SHP77 (cell line): ENCODE measurements at regions not wholly inside any gene's neighbourhood (a gene's known extent, or its start where the extent isn't known, plus 50 kb on each side); places are given as distances from the start of the nearest gene placed in this dataset.
A peak's percentile ranks its signal among the peaks of the same experiment; 100 is the strongest.

ENCODE experiments used
- DNase-seq, 2 experiments: peaks; one replicate each; lab custom pipeline; 2025; lab: John Stamatoyannopoulos, UW

GRCh38 chr4:14787221-14787620 lies 215.1 kb upstream of the CPEB2 start:
- DNase-seq = no peak

GRCh38 chr4:14787894-14788293 lies 214.4 kb upstream of the CPEB2 start:
- DNase-seq = peak in 1 of 2 experiments; percentile 0

- no peak for DNase-seq
Measured at GRCh38 chr4:14790494-14790893, 211.8 kb upstream of the CPEB2 start.

GRCh38 chr4:14792702-14793227 lies 209.5 kb upstream of the CPEB2 start:
- no peak for DNase-seq

- no peak for DNase-seq
Measured at GRCh38 chr4:14800977-14801376, 201.3 kb upstream of the CPEB2 start.

GRCh38 chr4:14802596-14802995 lies 199.7 kb upstream of the CPEB2 start:
- no peak for DNase-seq

- no peak for DNase-seq
Measured at GRCh38 chr4:14807856-14808255, 194.4 kb upstream of the CPEB2 start.

GRCh38 chr4:14809203-14809602 lies 193.1 kb upstream of the CPEB2 start:
- DNase-seq = no peak

GRCh38 chr4:14810121-14810520 lies 192.2 kb upstream of the CPEB2 start:
- no peak for DNase-seq

GRCh38 chr4:14810568-14810967 lies 191.7 kb upstream of the CPEB2 start:
- DNase-seq = no peak

- DNase-seq = no peak
Measured at GRCh38 chr4:14812101-14812500, 190.2 kb upstream of the CPEB2 start.

GRCh38 chr4:14816623-14817261 lies 185.5 kb upstream of the CPEB2 start:
- DNase-seq = no peak

GRCh38 chr4:14824189-14824588 lies 178.1 kb upstream of the CPEB2 start:
- no peak for DNase-seq

- DNase-seq = no peak
Measured at GRCh38 chr4:14827111-14827510, 175.2 kb upstream of the CPEB2 start.

- no peak for DNase-seq
Measured at GRCh38 chr4:14829795-14830194, 172.5 kb upstream of the CPEB2 start.

GRCh38 chr4:14831416-14831815 lies 170.9 kb upstream of the CPEB2 start:
- no peak for DNase-seq

- no peak for DNase-seq
Measured at GRCh38 chr4:14833053-14833452, 169.2 kb upstream of the CPEB2 start.

- no peak for DNase-seq
Measured at GRCh38 chr4:14834382-14834781, 167.9 kb upstream of the CPEB2 start.

- no peak for DNase-seq
Measured at GRCh38 chr4:14835288-14835687, 167.0 kb upstream of the CPEB2 start.

GRCh38 chr4:14835708-14836425 lies 166.4 kb upstream of the CPEB2 start:
- DNase-seq = no peak

- no peak for DNase-seq
Measured at GRCh38 chr4:14837860-14838259, 164.4 kb upstream of the CPEB2 start.

GRCh38 chr4:14841801-14842768 lies 160.2 kb upstream of the CPEB2 start:
- DNase-seq = peak in 1 of 2 experiments; percentile 5
